ENCODE measurements at regions not wholly inside any gene's neighbourhood (a gene's known extent, or its start where the extent isn't known, plus 50 kb on each side); places are given as distances from the start of the nearest gene placed in this dataset.

DNA sequence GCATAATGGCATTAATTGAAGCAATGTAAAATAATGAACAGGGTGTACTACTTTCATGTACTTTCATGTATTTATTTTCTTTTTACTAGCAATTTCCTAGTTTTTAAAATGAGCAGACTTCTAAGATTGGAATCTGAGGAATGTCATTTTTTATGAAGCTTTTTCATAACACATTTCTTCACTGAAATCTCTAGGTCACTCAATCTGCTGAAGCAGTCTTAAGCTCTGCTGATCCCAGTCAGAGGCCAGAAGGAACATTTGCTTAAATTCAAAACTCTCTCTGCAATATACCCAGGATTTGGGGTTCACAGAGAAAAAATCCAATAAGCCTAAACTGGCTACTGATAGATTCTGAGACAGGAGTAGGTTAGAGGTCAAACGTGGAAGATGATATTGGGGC lies 73.6 kb upstream of the CNTN1 start:
- DNase-seq (ENCODE audit: low spot score), result no peak

GRCh38 chr12:40620564-40621019 lies 71.6 kb upstream of the CNTN1 start:
- no peak for DNase-seq (ENCODE audit: low spot score)

- peak; percentile 41 for DNase-seq (ENCODE audit: low spot score)
These were observed 69.9 kb upstream of the CNTN1 start for GRCh38 chr12:40622246-40622838.

DNA sequence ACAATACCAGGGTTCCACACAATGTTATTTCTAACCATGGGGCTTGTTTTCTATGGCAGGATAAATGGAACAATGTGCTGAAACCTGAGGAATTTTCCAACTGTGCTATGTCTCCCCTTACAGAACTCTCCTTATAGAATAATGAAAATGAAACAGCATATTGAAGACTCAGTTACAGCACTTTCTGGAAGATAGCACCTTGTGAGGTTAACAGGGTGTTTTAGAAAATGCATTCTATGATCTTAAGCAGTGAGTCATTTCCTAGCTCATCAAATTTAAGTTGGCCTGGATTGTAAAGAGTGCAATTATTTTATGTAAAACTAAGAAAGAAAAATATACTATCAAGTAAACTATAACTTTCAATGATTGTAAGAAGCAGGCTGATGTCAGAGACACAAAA lies 60.1 kb upstream of the CNTN1 start:
- DNase-seq (ENCODE audit: low spot score), result no peak

- DNase-seq (ENCODE audit: low spot score), result no peak
These were observed 59.3 kb upstream of the CNTN1 start for GRCh38 chr12:40632933-40633332.

- DNase-seq (ENCODE audit: low spot score), result no peak
These were observed 57.6 kb upstream of the CNTN1 start for GRCh38 chr12:40634517-40635131.

DNA sequence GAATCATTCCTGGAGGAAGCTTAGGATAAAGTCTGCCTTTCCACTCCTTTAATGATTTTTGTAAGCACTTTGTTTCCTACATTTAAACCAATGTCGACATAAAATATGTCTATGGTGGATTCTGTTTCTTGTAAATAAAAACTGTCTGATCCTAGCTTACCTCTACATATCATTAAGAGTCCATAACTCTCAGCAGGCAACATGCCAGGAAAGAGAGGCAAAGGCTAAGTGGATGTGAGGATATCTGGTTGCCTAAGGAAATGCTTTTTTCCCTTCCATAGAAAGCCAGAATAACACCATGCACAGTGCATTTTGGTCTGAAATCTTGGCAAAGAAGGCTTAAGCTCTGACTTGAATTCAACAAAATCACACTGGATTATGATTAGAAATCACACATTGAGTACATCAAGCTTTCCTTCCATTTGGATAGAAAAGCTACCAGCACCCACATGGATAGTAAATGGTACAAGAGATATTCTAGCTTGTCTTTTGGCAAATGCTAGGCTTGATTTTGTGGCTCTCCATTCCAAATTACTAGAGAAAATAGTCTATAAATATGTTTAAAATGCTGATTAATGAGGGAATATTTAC lies 57.0 kb upstream of the CNTN1 start:
- DNase-seq (ENCODE audit: low spot score), result no peak
